SK-N-SH treated with all-trans-retinoic acid at 6 μM for 48 hours (cell line): ENCODE measurements at regions not wholly inside any gene's neighbourhood (a gene's known extent, or its start where the extent isn't known, plus 50 kb on each side); places are given as distances from the start of the nearest gene placed in this dataset.

Source experiments
- CREB5 ChIP-seq: fragments of 250-450 bp; sonication (Bioruptor Pico); IDR thresholded peaks from 2 replicates; pipeline ENCODE4 v1.5.1; 2020; ENCODE audit warnings: low read depth, mild to moderate bottlenecking, moderate library complexity
- ESRRG ChIP-seq: fragments of 250-450 bp; sonication (Bioruptor Pico); IDR thresholded peaks from 2 replicates; pipeline ENCODE4 v1.6.1; 2021; ENCODE audit warnings: mild to moderate bottlenecking
- RARB ChIP-seq: fragments of 250-450 bp; sonication (Bioruptor Pico); IDR thresholded peaks from 2 replicates; pipeline ENCODE4 v1.8.0; 2021; ENCODE audit warnings: mild to moderate bottlenecking, moderate library complexity
- TSHZ2 ChIP-seq: fragments of 250-450 bp; sonication (Bioruptor Pico); IDR thresholded peaks from 2 replicates; pipeline ENCODE4 v1.5.0; 2020; ENCODE audit warnings: mild to moderate bottlenecking, moderate library complexity
- ZC3H10 ChIP-seq: fragments of 250-450 bp; sonication (Bioruptor Pico); IDR thresholded peaks from 2 replicates; pipeline ENCODE4 v1.5.1; 2021; ENCODE audit warnings: mild to moderate bottlenecking, moderate library complexity
- ZNF565 ChIP-seq: fragments of 450-650 bp; formaldehyde crosslinking; conservative IDR thresholded peaks from 2 replicates; pipeline ENCODE4 v1.5.0; 2020; ENCODE audit warnings: low read depth, mild to moderate bottlenecking, moderate library complexity
- ZNF70 ChIP-seq: fragments of 450-650 bp; formaldehyde crosslinking; IDR thresholded peaks from 2 replicates; pipeline ENCODE4 v1.5.0; 2020; ENCODE audit warnings: mild to moderate bottlenecking, moderate library complexity

- no peak for TF ChIP-seq ZC3H10 (CRISPR knock-in tag)
- no peak for TF ChIP-seq TSHZ2 (CRISPR knock-in tag)
- TF ChIP-seq RARB (CRISPR knock-in tag) = no peak
- no peak for TF ChIP-seq ESRRG (CRISPR knock-in tag)
- no peak for TF ChIP-seq ZNF565 (CRISPR knock-in tag)
- TF ChIP-seq CREB5 (CRISPR knock-in tag) = no peak
- TF ChIP-seq ZNF70 (CRISPR knock-in tag) = no peak
Measured at GRCh38 chr5:173413471-173413982, 85.3 kb upstream of the STC2 start.
